IMR-90 (cell line): ENCODE measurements at regions not wholly inside any gene's neighbourhood (a gene's known extent, or its start where the extent isn't known, plus 50 kb on each side); places are given as distances from the start of the nearest gene placed in this dataset.

Experiments
- CTCF ChIP-seq: conservative IDR thresholded peaks from 2 replicates; pipeline ENCODE4 v1.5.1; 2012; ENCODE audit warnings: mild to moderate bottlenecking, low read depth, low read length, improper control_type of control experiment
- NFE2L2 ChIP-seq: fragments of 150-350 bp; IDR thresholded peaks from 2 replicates; pipeline ENCODE4 v1.6.1; 2016; ENCODE audit warnings: low read depth, mild to moderate bottlenecking, low read length

GRCh38 chr17:69710926-69711325, 296.4 kb downstream of the MAP2K6 start:
- TF ChIP-seq CTCF = no peak
- TF ChIP-seq NFE2L2 = no peak
